ENCODE measurements at regions not wholly inside any gene's neighbourhood (a gene's known extent, or its start where the extent isn't known, plus 50 kb on each side); places are given as distances from the start of the nearest gene placed in this dataset.

GRCh38 chr10:44051584-44052385 is 333.1 kb downstream of the CXCL12 start:
- Histone ChIP-seq H3K36me3 (ENCODE audit: control insufficient read depth in 2 of 2, insufficient read depth in 2 of 2, low read length in 2 of 2) (no peaks in the 10 kb centered on the region), H3K4me3 (ENCODE audit: low read length in 2 of 2) (no peak overlapping the region), H3K4me1 (ENCODE audit: control insufficient read depth in 2 of 2, insufficient read depth in 2 of 2, low read length in 2 of 2) (no peaks in the 10 kb centered on the region), H3K27ac (ENCODE audit: low read depth in 2 of 2, low read length in 2 of 2) (no peak overlapping the region), H3K27me3 (ENCODE audit: control insufficient read depth in 2 of 2, insufficient read depth in 2 of 2, low read length in 2 of 2) (no peaks in the 10 kb centered on the region), H3K9ac (ENCODE audit: low read depth in 1 of 2, low read length in 2 of 2) (no peak overlapping the region), H3K9me3 (ENCODE audit: control insufficient read depth in 2 of 2, low read length in 2 of 2) (no peaks in the 10 kb centered on the region)

- H3K27ac ChIP-seq (ENCODE audit: low read depth in 2 of 2, low read length in 2 of 2), result no peak overlapping the region
- H3K27me3 ChIP-seq (ENCODE audit: control insufficient read depth in 2 of 2, insufficient read depth in 2 of 2, low read length in 2 of 2), result no peaks in the 10 kb centered on the region
- no peaks in the 10 kb centered on the region for H3K36me3 ChIP-seq (ENCODE audit: control insufficient read depth in 2 of 2, insufficient read depth in 2 of 2, low read length in 2 of 2)
- H3K9me3 ChIP-seq (ENCODE audit: control insufficient read depth in 2 of 2, low read length in 2 of 2), result no peaks in the 10 kb centered on the region
- no peak overlapping the region for H3K9ac ChIP-seq (ENCODE audit: low read depth in 1 of 2, low read length in 2 of 2)
- no peak overlapping the region for H3K4me3 ChIP-seq (ENCODE audit: low read length in 2 of 2)
- no peaks in the 10 kb centered on the region for H3K4me1 ChIP-seq (ENCODE audit: control insufficient read depth in 2 of 2, insufficient read depth in 2 of 2, low read length in 2 of 2)
Measured at GRCh38 chr10:44051091-44051490, 333.8 kb downstream of the CXCL12 start.

GRCh38 chr10:44049301-44050015 is 335.4 kb downstream of the CXCL12 start:
- H3K4me1 ChIP-seq (ENCODE audit: control insufficient read depth in 2 of 2, insufficient read depth in 2 of 2, low read length in 2 of 2), result no peaks in the 10 kb centered on the region
- no peaks in the 10 kb centered on the region for H3K36me3 ChIP-seq (ENCODE audit: control insufficient read depth in 2 of 2, insufficient read depth in 2 of 2, low read length in 2 of 2)
- no peak overlapping the region for H3K27ac ChIP-seq (ENCODE audit: low read depth in 2 of 2, low read length in 2 of 2)
- no peak overlapping the region for H3K4me3 ChIP-seq (ENCODE audit: low read length in 2 of 2)
- no peaks in the 10 kb centered on the region for H3K27me3 ChIP-seq (ENCODE audit: control insufficient read depth in 2 of 2, insufficient read depth in 2 of 2, low read length in 2 of 2)
- H3K9ac ChIP-seq (ENCODE audit: low read depth in 1 of 2, low read length in 2 of 2), result no peak overlapping the region
- H3K9me3 ChIP-seq (ENCODE audit: control insufficient read depth in 2 of 2, low read length in 2 of 2), result no peaks in the 10 kb centered on the region

GRCh38 chr10:44047361-44047760 is 337.5 kb downstream of the CXCL12 start:
- no peaks in the 10 kb centered on the region for H3K4me1 ChIP-seq (ENCODE audit: control insufficient read depth in 2 of 2, insufficient read depth in 2 of 2, low read length in 2 of 2)
- no peaks in the 10 kb centered on the region for H3K36me3 ChIP-seq (ENCODE audit: control insufficient read depth in 2 of 2, insufficient read depth in 2 of 2, low read length in 2 of 2)
- no peaks in the 10 kb centered on the region for H3K27me3 ChIP-seq (ENCODE audit: control insufficient read depth in 2 of 2, insufficient read depth in 2 of 2, low read length in 2 of 2)
- H3K27ac ChIP-seq (ENCODE audit: low read depth in 2 of 2, low read length in 2 of 2), result no peak overlapping the region
- no peak overlapping the region for H3K4me3 ChIP-seq (ENCODE audit: low read length in 2 of 2)
- no peak overlapping the region for H3K9ac ChIP-seq (ENCODE audit: low read depth in 1 of 2, low read length in 2 of 2)
- no peaks in the 10 kb centered on the region for H3K9me3 ChIP-seq (ENCODE audit: control insufficient read depth in 2 of 2, low read length in 2 of 2)

GRCh38 chr10:44046605-44047004 is 338.3 kb downstream of the CXCL12 start:
- no peak overlapping the region for H3K27ac ChIP-seq (ENCODE audit: low read depth in 2 of 2, low read length in 2 of 2)

GRCh38 chr10:44045020-44045419 is 339.9 kb downstream of the CXCL12 start:
- H3K27ac ChIP-seq (ENCODE audit: low read depth in 2 of 2, low read length in 2 of 2), result peak overlapping the region in 1 of 2 donors; percentile 32
- no peaks in the 10 kb centered on the region for H3K36me3 ChIP-seq (ENCODE audit: control insufficient read depth in 2 of 2, insufficient read depth in 2 of 2, low read length in 2 of 2)
- H3K9ac ChIP-seq (ENCODE audit: low read depth in 1 of 2, low read length in 2 of 2), result no peak overlapping the region
- no peaks in the 10 kb centered on the region for H3K9me3 ChIP-seq (ENCODE audit: control insufficient read depth in 2 of 2, low read length in 2 of 2)
- no peaks in the 10 kb centered on the region for H3K4me1 ChIP-seq (ENCODE audit: control insufficient read depth in 2 of 2, insufficient read depth in 2 of 2, low read length in 2 of 2)
- H3K4me3 ChIP-seq (ENCODE audit: low read length in 2 of 2), result no peak overlapping the region
- no peaks in the 10 kb centered on the region for H3K27me3 ChIP-seq (ENCODE audit: control insufficient read depth in 2 of 2, insufficient read depth in 2 of 2, low read length in 2 of 2)

More at GRCh38 chr10:44046605-44047004, 338.3 kb downstream of the CXCL12 start:
- H3K36me3 ChIP-seq (ENCODE audit: control insufficient read depth in 2 of 2, insufficient read depth in 2 of 2, low read length in 2 of 2), result no peaks in the 10 kb centered on the region
- H3K9ac ChIP-seq (ENCODE audit: low read depth in 1 of 2, low read length in 2 of 2), result no peak overlapping the region
- no peaks in the 10 kb centered on the region for H3K4me1 ChIP-seq (ENCODE audit: control insufficient read depth in 2 of 2, insufficient read depth in 2 of 2, low read length in 2 of 2)
- H3K27me3 ChIP-seq (ENCODE audit: control insufficient read depth in 2 of 2, insufficient read depth in 2 of 2, low read length in 2 of 2), result no peaks in the 10 kb centered on the region
- no peaks in the 10 kb centered on the region for H3K9me3 ChIP-seq (ENCODE audit: control insufficient read depth in 2 of 2, low read length in 2 of 2)
- no peak overlapping the region for H3K4me3 ChIP-seq (ENCODE audit: low read length in 2 of 2)

- H3K4me3 ChIP-seq (ENCODE audit: low read length in 2 of 2), result no peak overlapping the region
- H3K9me3 ChIP-seq (ENCODE audit: control insufficient read depth in 2 of 2, low read length in 2 of 2), result no peaks in the 10 kb centered on the region
- H3K27ac ChIP-seq (ENCODE audit: low read depth in 2 of 2, low read length in 2 of 2), result peak overlapping the region in 1 of 2 donors; percentile 32
- no peaks in the 10 kb centered on the region for H3K36me3 ChIP-seq (ENCODE audit: control insufficient read depth in 2 of 2, insufficient read depth in 2 of 2, low read length in 2 of 2)
- no peak overlapping the region for H3K9ac ChIP-seq (ENCODE audit: low read depth in 1 of 2, low read length in 2 of 2)
- H3K4me1 ChIP-seq (ENCODE audit: control insufficient read depth in 2 of 2, insufficient read depth in 2 of 2, low read length in 2 of 2), result no peaks in the 10 kb centered on the region
- no peaks in the 10 kb centered on the region for H3K27me3 ChIP-seq (ENCODE audit: control insufficient read depth in 2 of 2, insufficient read depth in 2 of 2, low read length in 2 of 2)
Measured at GRCh38 chr10:44044549-44044948, 340.3 kb downstream of the CXCL12 start.

GRCh38 chr10:44043646-44044375 is 341.1 kb downstream of the CXCL12 start:
- no peak overlapping the region for H3K27ac ChIP-seq (ENCODE audit: low read depth in 2 of 2, low read length in 2 of 2)
- H3K36me3 ChIP-seq (ENCODE audit: control insufficient read depth in 2 of 2, insufficient read depth in 2 of 2, low read length in 2 of 2), result no peaks in the 10 kb centered on the region
- no peaks in the 10 kb centered on the region for H3K4me1 ChIP-seq (ENCODE audit: control insufficient read depth in 2 of 2, insufficient read depth in 2 of 2, low read length in 2 of 2)
- no peak overlapping the region for H3K9ac ChIP-seq (ENCODE audit: low read depth in 1 of 2, low read length in 2 of 2)
- H3K4me3 ChIP-seq (ENCODE audit: low read length in 2 of 2), result no peak overlapping the region
- no peaks in the 10 kb centered on the region for H3K9me3 ChIP-seq (ENCODE audit: control insufficient read depth in 2 of 2, low read length in 2 of 2)
- no peaks in the 10 kb centered on the region for H3K27me3 ChIP-seq (ENCODE audit: control insufficient read depth in 2 of 2, insufficient read depth in 2 of 2, low read length in 2 of 2)

- H3K36me3 ChIP-seq (ENCODE audit: control insufficient read depth in 2 of 2, insufficient read depth in 2 of 2, low read length in 2 of 2), result no peaks in the 10 kb centered on the region
- no peaks in the 10 kb centered on the region for H3K4me1 ChIP-seq (ENCODE audit: control insufficient read depth in 2 of 2, insufficient read depth in 2 of 2, low read length in 2 of 2)
- H3K27ac ChIP-seq (ENCODE audit: low read depth in 2 of 2, low read length in 2 of 2), result no peak overlapping the region
- H3K9ac ChIP-seq (ENCODE audit: low read depth in 1 of 2, low read length in 2 of 2), result no peak overlapping the region
- no peak overlapping the region for H3K4me3 ChIP-seq (ENCODE audit: low read length in 2 of 2)
- H3K27me3 ChIP-seq (ENCODE audit: control insufficient read depth in 2 of 2, insufficient read depth in 2 of 2, low read length in 2 of 2), result no peaks in the 10 kb centered on the region
- no peaks in the 10 kb centered on the region for H3K9me3 ChIP-seq (ENCODE audit: control insufficient read depth in 2 of 2, low read length in 2 of 2)
Measured at GRCh38 chr10:44042926-44043602, 341.8 kb downstream of the CXCL12 start.

All from mucosa of rectum (tissue), 2 donors.